ENCODE measurements at regions not wholly inside any gene's neighbourhood (a gene's known extent, or its start where the extent isn't known, plus 50 kb on each side); places are given as distances from the start of the nearest gene placed in this dataset.

DNA sequence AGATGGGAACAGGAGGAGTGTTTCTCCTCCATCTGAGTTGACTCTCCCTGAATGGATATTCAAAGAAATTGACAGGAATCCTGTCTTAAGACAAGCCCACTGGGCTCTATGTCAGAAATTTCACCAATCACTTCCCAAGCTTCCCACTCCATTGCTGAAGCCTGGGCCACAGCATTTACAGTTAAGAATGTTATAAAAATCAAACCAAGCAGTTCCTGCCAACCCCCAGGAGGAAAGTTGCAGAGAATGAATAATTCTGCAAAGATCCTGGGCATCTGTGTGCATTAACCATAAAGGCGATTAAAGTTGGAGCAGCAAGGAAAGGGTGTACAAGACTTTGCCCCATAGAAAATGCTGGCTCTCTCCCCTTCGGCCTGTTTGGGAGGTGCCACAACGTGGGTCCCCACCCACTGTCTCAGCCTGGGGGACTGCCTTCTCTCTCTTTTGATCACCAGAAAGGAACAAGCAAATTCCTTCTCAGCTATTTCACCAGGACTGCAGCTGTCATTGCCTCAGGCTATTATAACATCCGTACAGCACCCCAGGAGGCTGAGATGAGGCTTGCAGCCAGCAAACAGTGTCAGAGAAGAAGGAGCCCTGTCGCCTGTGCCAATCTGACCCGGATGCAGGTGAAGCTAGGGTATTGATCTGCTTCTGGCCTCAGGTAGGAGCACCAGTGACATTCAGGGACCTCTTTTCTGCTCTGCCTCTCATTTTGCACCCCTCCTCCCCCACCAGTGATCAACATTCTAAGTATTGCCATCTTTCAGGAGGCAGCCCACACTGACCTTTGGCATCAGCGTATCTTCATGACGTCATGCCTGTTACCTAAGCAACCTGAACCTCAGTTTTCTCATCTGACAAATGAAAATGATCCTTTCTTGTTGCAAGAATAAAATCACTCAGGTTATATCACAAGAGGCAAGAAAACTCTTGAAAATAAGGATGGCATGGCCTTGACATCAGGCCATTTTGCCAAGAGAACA is 219.0 kb downstream of the SH3BP4 start:
- DNase-seq: no peak

DNA sequence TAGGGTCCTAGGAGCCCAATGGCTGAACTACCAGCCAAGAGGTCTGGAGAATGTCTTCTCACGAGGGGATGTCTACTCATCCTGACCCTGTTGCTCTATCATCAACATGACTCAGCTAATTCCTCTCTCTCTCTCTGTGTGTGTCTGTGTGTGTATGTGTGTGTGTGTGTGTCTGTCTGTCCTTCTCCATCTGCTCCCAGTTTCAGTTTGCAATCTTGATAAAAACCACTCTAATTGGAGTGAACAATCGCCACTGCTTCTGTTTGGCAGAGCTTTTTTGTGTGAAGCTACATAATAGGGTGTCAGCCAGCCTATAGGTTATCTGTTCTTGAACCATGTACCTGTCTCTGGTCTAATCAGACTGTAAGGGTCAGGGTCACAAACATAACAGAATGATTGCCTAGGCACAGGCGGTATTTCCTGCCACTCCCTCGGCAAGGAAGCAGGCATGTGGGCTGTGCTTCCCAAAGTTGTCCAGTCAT is 219.8 kb downstream of the SH3BP4 start:
- DNase-seq: no peak

DNA sequence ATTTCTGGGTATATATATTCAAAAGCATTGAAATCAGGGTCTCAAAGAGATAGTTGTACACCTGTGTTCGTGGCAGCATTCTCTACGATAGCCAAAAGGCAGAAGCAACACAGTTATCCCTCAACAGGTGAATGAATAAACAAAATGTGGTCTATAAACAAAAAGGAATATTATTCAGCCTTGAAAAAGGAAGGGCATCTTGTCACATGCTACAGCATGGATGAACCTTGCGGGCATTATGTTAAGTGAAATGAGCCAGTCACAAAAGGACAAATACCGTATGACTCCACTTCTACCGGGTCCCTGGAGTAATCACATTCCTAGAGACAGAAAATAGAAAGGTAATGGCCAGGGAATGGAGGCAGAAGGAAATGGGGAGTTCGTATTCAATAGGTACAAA is 228.8 kb downstream of the SH3BP4 start:
- no peak for DNase-seq

DNA sequence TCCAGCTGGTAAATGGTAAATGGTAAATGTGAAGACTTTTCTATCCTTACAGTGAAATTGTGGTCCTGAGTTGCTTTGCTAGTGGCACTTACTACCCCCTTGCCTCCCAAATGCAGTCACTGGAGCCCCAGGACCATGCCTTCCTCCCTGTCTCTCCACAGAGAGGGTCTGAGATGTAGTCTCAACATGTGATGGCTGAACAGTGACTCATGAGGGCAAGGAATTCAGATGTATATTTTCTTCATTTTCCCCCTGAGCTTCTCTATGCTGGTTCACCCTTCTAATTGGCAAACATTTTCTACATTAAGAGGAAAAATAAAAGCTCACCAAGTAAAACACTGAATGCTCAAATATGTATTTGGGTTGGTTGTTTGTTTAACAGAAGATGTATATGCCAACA is 232.0 kb downstream of the SH3BP4 start:
- DNase-seq: no peak

DNA sequence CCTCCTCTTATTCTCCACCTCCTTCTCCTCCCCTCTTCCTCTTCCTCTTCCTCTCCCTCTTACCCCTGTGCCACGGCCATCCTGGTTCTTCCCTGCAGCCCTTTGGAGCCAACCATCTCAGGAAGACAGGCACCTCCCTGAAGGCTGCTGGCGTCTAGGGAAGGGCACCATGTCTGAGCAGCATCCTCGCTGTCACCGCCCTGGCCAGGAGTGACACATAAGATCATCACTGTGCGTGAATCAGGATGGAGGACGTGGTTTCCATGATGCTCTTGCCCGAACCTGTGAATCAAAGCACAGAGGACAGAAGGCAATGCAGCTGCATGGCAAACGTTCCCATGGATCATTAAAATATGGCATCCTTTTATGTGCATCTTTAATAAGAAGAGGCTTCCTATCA is 236.0 kb downstream of the SH3BP4 start:
- DNase-seq: no peak

DNA sequence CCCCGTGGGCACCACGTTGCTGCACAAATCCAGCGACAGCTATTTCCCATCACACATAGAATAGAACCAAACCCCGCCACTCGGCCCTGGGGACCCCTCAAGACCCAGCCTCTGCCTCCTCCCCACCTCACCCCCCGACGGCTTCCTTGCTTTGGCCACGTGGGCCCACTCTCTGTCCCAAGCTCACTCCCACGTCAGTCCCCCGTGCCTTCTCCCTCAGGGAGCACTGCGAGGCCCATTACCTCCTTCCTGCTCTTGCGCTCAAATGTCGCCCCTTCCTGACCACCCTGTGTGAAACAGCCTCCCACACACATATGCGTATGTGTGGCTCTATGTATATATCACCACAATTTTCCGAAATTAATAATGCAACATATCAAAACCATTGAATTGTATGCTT is 239.7 kb downstream of the SH3BP4 start:
- no peak for DNase-seq

DNA sequence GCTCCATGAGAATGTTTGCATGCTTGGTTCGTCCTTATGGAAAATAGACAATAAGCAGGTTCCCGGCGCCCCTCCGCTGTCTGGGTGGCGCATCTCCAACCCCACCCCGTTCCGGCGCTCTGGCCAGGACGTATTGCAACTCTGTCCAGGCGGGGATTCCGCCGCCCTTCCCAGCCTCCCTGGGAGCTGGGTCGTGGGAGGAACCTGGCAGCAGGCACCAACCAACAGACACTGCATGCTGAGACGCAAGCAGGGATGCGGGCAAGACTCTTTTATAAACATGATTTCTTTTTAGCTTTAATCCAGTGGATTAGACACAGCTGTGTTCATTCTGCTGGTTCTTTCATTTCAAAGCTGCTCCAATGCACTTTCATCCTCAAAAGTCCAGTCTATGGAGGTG is 240.2 kb downstream of the SH3BP4 start:
- no peak for DNase-seq

DNA sequence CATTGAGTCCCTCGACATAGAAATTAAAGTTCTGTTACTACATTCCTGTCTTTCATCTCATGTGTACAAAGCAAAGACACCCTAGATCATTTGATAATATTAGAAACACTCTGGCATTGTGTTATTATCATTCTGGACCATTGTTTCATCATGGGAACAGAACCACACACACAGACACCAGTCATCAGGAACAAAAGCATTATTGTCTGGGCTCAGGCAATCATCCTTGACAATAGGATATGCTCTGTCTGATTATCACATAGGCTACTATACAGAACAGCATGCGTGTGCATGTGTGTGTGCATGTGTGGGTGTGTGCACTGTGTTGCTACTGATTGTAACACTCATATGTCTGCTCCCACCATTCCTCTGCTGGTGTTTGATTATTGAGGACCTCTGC is 242.5 kb downstream of the SH3BP4 start:
- no peak for DNase-seq

DNA sequence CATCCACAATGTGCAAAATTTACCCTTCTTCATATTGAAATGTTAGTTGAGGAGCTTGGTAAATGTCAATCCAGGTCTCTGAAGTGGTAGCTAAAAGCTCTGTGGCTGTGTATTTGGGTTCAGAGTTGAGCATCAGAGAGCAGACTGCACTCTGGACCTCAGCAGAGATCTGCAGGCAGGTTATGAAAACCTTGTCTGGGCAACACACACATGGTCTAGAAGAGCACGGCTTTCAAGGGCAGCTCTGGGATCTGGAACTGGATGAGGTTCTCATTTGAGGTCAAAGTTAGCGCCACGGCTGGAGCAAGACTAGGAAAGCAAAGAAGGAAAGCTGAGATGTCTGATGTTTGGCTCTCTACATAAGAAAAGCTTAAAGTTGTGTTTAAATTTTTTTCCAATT is 243.0 kb downstream of the SH3BP4 start:
- DNase-seq: no peak

DNA sequence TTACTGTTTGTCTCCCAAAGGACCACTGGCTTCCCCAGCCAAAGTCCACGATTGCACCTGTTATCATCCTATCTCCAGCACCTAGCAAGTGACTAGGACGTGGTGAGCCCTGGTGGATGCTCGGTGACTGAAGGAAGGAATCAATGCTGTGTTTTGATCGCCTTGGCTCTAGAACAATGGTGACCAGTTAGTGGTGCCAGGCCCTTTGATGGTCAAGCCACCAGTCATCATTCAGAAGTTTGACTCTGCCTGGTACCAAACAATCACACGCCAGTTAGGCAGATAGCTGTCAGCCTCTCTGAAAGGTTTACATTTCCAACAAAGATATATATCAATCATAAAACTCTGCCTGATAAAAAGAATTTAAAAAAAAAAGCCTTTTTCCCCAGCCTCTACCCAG is 244.1 kb downstream of the SH3BP4 start:
- DNase-seq: no peak

DNA sequence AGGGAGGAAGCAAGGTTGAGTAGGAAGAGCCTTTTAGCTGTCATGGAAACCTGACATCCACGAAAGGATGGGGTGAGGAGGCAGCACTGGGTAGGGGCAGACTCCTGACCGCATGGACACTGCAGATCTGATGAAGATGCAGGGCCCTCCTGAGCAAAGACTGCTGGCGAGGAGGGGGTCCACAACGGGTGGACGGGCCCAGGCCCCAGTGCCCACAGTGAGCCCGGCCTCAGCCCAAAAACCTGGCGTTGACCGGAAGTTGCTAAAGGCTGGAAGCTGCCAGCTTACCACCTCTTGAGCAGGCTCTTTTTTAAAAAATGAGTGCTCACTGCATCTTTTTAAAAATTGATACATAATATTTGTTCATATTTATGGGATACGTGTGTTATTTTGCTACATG is 247.3 kb downstream of the SH3BP4 start:
- no peak for DNase-seq

DNA sequence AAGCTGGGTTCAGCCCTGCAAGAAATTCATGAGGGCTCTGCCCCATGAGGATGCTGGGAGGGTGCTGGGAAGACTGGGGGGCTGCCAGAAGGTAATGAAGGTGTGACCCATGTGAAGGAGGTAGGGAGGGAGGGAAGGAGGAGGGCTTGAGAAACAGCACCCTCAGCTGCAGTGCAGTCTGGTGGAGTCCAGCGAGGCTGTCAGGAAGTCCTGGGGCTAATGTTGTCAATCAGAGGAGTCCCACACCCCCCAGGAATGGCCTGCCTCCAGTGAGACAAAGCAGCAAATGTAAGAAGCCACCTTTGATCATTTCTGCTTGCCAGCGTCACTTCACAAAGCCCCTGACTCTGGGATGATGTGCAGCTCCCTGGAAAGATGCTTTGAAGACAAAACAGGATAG is 248.4 kb downstream of the SH3BP4 start:
- no peak for DNase-seq

DNA sequence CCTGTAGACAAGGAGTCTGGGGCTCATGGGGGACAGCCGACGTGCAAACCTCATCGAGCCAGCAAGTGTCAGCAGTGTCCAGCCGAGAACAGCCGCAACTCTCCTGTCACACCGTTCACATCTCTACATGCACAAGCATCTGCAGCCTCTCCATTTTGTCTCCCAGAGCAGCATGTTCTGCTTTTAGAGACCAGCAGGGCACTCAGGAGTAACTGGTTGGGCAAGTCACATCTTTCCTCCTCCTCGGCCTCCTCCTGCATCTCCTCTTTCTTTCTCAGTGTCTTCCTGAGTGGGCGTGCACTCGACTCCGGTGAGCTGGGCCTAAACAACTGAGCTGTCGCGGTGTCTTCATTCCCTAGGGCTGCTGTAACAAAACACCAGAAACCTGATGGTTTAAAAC is 249.9 kb downstream of the SH3BP4 start:
- no peak for DNase-seq

DNA sequence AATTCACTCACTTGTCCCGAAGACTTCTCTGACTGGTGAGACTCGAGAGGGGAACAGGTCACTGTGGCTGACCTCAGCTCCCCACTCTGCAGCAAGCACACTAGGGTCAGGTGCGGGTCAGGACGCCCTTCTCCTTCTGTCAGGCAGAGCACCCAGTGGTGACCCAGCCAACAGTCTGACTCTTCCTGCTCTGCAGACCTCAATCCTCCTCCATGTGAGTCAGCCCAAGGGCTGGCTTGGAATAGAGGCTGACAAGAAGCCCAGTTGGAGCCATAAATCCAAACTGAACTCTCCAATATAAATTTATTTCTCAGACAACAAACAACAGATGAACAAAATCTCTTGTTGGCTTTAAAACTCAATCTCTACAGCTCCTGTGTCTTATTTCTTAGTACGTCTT is 253.1 kb downstream of the SH3BP4 start:
- no peak for DNase-seq

DNA sequence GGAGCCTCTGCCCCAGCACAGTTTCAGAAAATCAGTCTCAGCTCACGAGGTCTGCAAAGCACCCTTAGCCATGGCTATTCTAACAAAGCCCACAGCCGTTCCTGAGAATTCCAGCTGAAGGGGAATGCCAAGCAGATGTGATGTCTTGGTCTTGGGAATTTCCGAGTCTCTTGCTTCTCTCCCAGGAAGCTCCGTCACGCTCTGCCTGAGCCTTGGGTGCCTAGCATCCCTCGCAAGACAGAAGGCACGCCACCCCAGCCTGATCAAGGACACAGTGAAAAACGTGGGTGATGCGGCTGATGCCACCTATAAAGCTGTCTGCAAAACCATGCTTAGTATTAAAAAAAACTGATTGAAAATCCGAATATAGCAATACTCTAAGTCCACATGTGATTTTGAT is 254.6 kb downstream of the SH3BP4 start:
- DNase-seq: no peak

DNA sequence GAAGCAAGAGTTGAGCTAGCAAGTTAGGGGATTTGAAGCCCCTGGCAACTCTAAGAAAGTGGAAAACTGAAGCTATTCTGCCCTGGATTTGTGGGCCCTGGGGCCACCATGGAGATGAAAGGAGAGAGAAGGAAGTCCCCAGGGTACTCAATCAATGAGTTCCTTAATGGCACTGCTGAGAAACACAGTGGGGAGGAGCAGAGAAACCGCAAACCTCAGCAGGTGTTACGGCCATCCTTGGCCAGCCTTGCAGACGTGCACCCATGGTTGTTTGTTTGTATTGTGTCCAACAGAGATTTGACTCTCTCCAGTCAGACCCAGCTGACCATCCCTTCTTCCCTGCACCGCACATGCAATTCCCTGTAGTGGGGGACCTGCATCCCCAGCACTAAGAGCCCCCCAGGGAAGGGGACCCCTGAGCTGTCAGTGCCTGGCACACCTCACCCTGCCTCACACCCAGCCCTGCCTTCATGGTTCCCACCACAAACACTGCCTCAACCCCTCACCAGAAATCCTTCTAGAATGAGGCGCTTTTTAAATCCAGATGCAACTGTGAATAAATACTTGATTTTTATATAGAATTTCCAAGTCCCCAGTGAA is 255.3 kb downstream of the SH3BP4 start:
- DNase-seq: no peak

DNA sequence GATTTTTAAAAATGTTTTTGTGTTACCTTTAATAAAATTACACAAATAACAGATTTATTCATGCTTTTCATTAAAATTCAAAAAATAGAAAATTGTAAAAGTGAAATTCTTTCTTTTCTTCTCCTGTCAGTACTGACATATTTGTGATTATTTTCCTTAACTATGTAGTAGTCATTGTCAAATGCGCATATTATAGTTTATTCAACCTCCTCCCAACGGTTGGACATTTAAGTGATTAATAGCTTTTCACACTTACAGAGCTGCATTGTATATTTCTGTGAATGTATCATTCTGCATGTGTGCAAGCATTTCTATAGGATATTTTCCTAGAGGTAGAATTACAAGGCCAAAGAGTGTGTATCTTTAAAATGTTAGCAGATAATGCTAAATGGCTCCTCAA is 259.2 kb downstream of the SH3BP4 start:
- DNase-seq: no peak

DNA sequence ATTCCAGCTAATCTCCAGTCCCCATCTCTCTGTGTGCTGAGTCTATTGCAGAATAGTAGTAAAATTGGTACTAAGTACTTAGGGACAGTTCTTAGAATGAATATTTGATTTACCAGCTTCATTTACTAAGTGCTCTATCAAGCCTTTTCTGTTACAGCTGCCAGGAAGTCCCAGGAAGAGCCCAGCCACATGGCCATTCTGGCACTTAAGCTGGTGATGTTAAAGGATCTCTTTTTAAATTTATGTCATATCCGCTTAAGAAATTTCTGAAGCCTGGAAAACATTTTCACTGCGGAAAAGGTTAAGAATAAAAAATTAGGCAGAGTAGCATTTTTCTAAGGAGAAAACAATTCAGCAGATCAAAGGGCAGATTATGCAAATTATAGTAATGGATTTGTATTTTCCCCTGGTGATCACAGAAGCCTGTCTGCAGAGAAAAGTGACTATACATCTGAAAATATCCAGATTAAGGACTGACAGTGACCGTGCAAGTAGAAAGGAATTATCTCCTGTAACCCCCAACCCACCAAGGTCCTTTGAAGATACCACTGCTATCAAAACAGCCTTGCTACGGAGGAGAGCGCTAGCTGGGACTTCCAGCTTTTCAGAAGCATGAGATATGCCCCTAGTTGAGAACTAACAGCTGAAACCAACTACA is 260.8 kb downstream of the SH3BP4 start:
- no peak for DNase-seq

DNA sequence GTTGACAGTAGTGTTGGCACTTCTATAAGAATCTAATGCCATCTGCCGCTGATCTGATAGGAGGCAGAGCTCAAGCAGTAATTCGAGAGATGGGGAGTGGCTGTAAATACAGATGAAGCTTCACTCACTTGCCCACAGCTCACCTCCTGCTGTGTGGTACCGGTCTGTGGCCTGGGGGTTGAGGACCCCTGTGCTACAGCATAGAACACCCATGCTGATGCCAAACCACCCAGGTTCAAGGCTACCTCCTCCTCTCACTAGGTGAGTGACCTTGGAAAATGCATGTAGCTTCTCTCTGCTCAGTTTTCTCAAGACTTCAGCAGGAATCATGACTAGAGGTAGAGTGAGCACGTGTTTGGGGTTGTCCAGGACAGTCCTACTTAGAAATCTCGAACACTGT is 263.4 kb downstream of the SH3BP4 start:
- DNase-seq: no peak

DNA sequence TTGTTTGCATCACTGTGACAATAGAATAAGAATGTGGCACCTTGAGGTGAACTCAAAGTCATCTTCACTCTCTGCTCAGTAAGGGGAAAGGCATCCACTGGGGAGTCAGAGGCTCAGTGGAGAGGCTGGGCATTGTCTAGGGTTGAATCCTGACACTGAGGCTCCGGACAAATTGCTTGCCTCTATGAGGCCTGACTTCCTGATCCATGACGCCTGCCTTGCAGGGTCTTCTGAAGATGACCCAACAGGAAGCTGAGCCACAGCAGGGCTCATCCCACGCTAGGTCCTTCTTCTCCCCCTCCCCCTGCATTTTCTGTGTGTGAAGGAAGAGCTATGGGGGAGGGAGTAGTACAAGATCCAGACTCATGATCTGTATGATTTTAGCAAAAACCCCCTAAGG is 265.1 kb downstream of the SH3BP4 start:
- no peak for DNase-seq

DNA sequence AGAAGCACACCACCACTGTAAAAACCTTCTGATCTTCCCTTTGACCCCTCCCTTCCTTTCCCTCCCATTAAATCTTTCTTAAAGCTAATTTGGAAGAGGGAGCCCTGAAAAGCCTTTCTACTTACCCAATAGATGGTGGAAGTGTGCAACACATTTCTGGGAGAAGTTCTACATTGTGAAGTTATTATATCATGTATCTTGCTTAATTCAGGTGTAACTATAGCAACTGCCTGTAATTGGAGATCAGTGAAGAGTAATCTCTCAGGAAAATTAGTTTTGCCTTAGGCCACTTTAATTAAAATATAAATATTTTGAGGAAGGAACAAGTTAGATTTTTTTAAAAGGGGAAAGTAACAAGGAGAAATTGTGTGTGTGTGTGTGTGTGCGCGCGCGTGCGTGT is 266.0 kb downstream of the SH3BP4 start:
- no peak for DNase-seq

DNA sequence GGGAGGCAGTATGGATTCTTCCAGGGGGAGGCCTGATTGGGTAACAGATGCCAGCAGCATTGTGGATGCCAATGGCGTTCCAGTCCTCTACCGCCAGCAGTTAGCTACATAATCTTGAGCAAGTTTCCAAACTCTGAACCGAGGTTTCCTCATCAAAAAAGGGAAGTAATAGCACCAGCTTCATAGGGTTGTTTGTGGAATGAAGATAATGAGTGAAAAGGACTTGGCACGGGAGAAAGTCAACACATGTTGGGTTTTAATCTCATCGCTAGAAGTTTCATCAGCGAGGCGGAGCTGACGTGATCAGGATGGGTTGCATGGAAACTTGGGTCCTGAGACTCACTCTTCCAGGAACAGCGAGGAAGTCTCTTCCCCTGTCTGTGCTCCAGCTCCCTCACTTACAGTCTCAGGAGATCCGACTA is 266.7 kb downstream of the SH3BP4 start:
- DNase-seq: no peak

DNA sequence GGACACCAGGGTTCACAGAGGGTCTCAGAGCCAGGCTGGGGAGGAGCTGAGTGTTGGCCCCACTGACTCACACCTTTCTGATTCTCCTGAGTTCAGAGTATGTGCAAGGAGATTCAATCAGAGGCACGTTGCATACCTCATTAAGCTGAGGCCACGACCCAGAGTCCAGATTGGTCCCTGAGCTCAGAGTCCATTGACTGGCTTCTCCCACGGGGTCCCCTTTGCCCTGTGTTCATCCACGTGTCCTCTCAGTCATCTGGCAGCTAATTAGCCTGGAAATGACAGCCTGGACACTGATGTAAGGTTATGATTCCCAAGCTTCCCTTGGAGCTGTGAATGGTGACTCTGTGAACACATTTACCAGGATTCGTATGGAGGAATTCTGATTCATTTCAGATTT is 267.2 kb downstream of the SH3BP4 start:
- no peak for DNase-seq

DNA sequence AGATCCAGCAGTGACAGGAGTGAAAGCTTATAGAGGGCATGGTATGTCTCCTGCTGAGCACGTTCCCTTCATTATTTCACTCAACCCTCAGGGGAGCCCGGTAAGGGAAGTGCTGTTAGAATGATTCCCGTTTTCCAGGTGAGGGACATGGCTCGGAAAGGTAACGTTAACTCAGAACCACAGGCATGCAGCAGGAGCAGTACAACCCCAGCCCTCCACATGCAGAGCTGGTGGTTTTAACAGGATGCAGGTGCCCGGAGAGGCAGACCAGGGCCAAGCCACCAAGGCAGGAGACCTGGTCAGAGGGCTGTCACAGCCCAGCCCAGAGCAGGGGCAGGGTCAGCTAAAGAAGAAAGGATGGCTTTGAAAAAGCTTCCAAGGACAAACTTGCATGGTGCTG is 268.5 kb downstream of the SH3BP4 start:
- no peak for DNase-seq

All from activated CD4-positive, alpha-beta T cell treated with anti-CD3 and anti-CD28 coated beads, Interleukin-2, amount 50 U/mL, for 1 hour (primary cell).